Stimulated activated CD8-positive, alpha-beta memory T cell treated with anti-CD3 and anti-CD28 coated beads, Interleukin-7, amount 100 ng/mL, for 48 hours (primary cell): ENCODE measurements at regions not wholly inside any gene's neighbourhood (a gene's known extent, or its start where the extent isn't known, plus 50 kb on each side); places are given as distances from the start of the nearest gene placed in this dataset.
"Not testable (repeated sequence)": the region's sequence is repeated elsewhere in the genome, so short reads cannot be mapped to it uniquely, and the experiment has no call there.

ENCODE experiments used
- DNase-seq, 2 donors: peaks; one replicate each; pipeline ENCODE4 v3.0.0-alpha.2; 2020; ENCODE audit warnings: low read depth in 1 of 2; ENCODE audit errors: extremely low read depth in 1 of 2

DNA sequence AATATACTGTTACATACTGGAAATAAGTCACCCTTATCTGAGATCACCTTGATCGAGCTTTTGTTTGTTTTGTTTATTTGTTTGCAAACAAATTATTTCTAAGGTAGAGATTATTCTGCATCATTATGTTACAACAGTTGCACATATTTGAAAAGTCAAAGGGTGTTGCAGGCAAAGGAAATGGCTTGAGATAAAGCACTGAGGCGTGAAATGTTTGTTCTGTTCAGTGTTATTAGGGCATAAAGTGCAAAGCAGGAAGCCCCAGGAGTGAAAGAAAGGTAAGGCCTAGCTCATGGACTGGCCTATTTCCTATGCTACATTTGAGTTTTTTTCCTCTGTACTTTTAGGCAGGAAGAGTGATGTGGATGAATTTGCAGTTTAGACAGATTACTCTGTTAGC, 1815.6 kb upstream of the LRRTM1 start:
- no peak for DNase-seq

GRCh38 chr2:82109418-82109817, 1804.9 kb upstream of the LRRTM1 start:
- no peak for DNase-seq

- no peak for DNase-seq
Observed at GRCh38 chr2:82098617-82099016, 1794.1 kb upstream of the LRRTM1 start.

DNA sequence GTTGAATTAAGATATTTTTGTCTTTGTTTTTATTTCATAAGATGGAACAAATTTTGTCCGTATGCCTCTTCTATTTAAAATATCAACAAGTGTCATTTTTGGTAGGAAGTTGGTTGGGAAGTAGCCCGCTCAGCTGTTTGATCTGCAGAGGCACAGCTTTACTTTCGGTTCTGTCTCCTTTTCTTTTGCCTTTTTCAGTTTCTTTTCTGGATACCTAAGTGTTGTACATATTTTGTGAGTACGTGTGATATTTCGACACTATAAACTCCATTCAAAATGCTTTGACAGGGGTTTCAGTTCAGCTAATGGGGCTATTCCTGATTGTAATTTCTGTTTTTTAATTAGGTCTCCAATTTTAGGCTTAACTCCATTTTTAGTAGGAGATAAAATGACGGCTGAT, 1785.0 kb upstream of the LRRTM1 start:
- DNase-seq, result no peak

DNA sequence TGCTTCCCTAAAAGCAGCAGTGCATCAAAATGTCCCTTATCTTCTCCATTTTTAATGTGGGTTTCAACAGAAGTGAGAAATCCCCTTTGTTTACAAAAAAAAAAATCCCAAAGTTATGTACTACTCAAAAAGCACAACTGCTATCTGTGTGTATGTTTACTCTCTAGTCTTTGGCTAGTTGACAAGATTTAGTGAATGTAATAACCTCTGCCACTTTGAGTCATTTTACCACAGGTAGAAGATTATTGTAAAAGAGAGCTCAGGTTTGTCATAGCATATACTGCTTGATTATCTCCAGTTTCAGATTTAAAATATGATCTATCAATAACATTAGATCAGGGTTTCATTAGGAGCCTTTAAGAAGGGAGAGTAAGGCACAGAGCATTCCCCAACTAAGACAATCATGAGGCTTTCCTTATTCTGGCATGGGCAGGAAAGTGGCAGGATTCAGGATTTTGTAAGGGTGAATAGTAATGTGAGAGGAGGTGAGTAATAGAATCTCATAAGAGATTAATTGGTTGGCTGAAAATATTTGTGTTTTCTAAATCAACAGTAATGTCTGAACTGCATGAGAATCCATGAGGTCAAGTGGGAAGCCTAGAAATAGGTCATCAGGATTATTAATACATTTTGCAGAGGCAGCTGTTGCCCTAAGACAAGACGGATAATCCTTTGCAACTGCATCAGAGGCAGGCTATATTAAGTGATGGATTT, 1780.3 kb upstream of the LRRTM1 start:
- DNase-seq, result no peak

- DNase-seq, result no peak
Observed at GRCh38 chr2:82075875-82076274, 1771.3 kb upstream of the LRRTM1 start.

GRCh38 chr2:82062463-82062862, 1757.9 kb upstream of the LRRTM1 start:
- DNase-seq, result no peak

DNA sequence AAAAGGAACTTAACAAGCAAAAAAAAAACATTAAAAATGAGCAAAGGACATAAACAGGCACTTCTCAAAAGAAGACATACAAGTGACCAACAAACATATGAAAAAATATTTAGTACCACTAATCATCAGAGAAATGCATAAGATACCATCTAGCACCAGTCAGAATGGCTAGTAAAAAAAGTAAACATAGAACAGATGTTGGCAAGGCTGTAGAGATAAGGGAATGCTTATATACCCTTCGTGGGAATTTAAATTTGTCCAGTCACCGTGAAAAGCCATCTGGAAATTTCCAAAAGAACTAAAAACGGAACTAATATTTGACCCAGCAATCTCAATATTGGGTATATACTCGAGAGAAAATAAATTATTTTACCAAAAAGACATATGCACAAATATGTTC, 1751.3 kb upstream of the LRRTM1 start:
- DNase-seq, result no peak

- DNase-seq, result no peak
Observed at GRCh38 chr2:82043867-82044266, 1739.3 kb upstream of the LRRTM1 start.

DNA sequence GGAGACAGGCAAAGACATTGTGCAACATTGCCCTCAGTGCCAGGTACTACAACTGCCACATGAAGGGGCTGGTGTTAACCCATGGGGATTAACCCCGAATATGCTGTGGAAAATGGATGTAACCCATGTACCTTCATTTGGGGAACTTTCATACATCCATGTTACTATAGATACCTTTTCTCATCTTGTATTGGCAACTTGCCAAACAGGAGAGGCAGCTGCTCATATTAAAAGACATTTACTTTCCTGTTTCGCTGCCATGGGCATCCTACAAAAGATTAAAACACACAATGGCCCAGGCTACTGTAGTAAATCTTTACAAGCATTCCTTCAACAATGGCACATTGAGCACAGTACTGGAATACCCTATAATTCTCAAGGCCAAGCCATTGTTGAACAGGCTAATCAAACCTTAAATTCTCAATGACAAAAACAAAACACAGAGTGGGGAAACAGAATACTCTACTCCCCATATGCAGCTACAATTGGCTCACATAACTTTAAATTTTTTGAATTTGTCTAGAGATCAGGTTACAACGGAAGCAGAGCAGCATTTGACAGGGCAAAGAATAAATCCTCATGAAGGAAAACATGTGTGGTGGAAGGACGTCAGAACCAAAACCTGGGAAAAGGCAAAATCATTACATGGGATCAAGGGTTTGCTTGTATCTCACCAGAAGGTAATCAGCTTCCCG, 1723.5 kb upstream of the LRRTM1 start:
- DNase-seq, result no peak

DNA sequence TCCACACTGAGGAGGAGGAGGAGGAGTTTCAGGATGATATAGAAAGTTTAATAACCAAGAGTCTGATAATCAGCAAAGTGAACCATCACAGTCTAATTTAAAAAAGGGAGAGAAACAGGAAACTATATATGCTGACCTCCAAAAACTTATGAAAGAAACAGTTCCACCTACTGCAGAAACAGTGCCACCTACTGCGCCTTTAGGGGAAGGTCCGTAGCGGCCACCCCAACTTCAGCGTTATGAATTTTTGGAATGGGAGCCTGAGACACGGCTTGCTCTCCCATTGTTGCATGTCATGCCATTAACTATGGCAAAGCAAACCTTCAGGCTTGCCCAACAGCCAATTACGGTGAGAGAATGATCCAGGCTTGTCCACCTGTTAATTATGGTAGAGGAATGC, 1719.2 kb upstream of the LRRTM1 start:
- DNase-seq, result no peak

DNA sequence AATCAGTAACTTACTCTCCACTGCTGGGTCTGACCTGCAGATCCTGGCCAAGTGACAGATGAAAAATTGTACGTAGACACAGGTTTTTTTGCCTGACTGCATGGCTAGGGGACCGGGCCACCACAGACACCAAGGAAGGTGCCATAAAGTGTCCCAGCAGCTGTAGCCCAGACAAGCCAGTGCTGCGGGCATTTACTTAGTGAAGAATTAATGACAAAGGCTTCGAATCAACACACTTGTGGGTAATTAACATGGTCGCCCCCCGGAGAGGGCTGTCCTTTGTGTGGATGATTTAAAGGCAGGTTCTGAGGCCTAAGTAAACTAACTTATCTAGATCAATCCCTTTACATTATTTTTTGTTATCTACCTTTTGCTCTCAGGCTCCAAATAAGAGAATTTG, 1709.1 kb upstream of the LRRTM1 start:
- DNase-seq, result no peak

DNA sequence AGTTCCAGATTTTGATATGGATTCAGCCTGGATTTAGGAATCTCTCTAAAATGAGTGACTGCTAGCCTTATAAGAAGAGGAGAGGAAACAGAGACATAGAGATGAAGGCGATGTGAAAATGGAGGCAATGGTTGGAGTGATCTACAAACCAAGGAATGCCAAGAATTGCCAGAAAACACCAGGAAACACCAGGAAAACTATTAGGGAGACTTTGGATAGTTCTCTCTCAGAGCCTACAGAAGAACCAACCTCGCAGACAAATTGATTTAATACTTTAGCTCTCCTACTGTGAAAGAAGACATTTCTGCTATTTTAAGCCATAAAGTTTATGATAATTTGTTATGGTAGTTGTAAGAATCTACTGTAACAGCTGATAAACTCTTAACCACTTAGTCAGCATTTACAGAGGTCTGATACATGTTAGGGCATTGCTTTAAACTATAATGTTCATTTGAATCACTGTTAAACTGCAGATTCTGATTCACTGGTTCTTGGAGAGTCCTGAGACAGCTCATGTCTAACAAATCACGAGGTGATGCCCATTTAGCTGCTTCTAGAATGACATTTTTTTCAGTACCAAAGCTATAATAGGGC, 1702.6 kb upstream of the LRRTM1 start:
- no peak for DNase-seq

- not testable (repeated sequence) for DNase-seq
Observed at GRCh38 chr2:82005889-82006288, 1701.3 kb upstream of the LRRTM1 start.

- DNase-seq, result no peak
Observed at GRCh38 chr2:82001614-82002013, 1697.1 kb upstream of the LRRTM1 start.

GRCh38 chr2:82000606-82001005, 1696.1 kb upstream of the LRRTM1 start:
- DNase-seq, result no peak

- DNase-seq, result no peak
Observed at GRCh38 chr2:81996332-81996731, 1691.8 kb upstream of the LRRTM1 start.

DNA sequence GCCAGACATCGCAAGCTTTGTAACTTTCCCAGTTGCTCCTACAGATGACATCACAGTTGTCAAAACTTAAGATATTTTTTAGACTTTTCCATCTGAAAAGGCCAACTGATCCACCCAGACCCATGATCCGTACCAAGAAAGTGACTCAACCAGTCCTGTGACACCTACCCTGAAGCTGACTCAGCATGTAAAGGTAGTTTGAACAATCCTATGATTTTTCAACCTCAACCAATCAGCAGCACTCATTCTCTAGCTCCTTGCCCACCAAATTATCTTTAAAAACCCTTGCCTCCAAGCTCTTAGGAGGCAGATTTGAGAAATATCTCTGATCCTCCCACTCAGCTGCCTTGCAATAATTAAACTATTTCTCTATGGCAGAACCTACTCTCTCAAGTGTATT, 1686.7 kb upstream of the LRRTM1 start:
- no peak for DNase-seq

- DNase-seq, result no peak
Observed at GRCh38 chr2:81987370-81987769, 1682.8 kb upstream of the LRRTM1 start.

- DNase-seq, result no peak
Observed at GRCh38 chr2:81984969-81985637, 1680.6 kb upstream of the LRRTM1 start.

- DNase-seq, result no peak
Observed at GRCh38 chr2:81981585-81981984, 1677.0 kb upstream of the LRRTM1 start.

GRCh38 chr2:81979086-81979485, 1674.5 kb upstream of the LRRTM1 start:
- DNase-seq, result no peak
